Trophoblast cell (in vitro differentiated cells and primary cell): ENCODE measurements at regions not wholly inside any gene's neighbourhood (a gene's known extent, or its start where the extent isn't known, plus 50 kb on each side); places are given as distances from the start of the nearest gene placed in this dataset.
A peak's percentile ranks its signal among the peaks of the same experiment; 100 is the strongest.

Experiments used
- DNase-seq, 2 donors: peaks; one replicate each; pipeline ENCODE4 v3.0.0-alpha.2; 2016
- H2AFZ ChIP-seq: 2 replicates; pipeline ENCODE4 v1.6.1; 2013; ENCODE audit warnings: low read length, moderate library complexity, mild to moderate bottlenecking; ENCODE audit not compliant: insufficient read depth, poor library complexity
- H2AK5ac ChIP-seq: 2 replicates; pipeline ENCODE4 v1.6.1; 2013; ENCODE audit warnings: mild to moderate bottlenecking, low read length
- H2BK120ac ChIP-seq: 2 replicates; pipeline ENCODE4 v1.6.1; 2013; ENCODE audit warnings: low read length, mild to moderate bottlenecking, moderate library complexity; ENCODE audit not compliant: insufficient read depth, poor library complexity
- H2BK12ac ChIP-seq: 2 replicates; pipeline ENCODE4 v1.6.1; 2013; ENCODE audit warnings: mild to moderate bottlenecking, low read length, moderate library complexity
- H2BK5ac ChIP-seq: 2 replicates; pipeline ENCODE4 v1.6.1; 2013; ENCODE audit warnings: low read length, low read depth, moderate library complexity, mild to moderate bottlenecking; ENCODE audit not compliant: poor library complexity
- H3K14ac ChIP-seq: 2 replicates; pipeline ENCODE4 v1.6.1; 2013; ENCODE audit warnings: mild to moderate bottlenecking, low read length
- H3K18ac ChIP-seq: 2 replicates; pipeline ENCODE4 v1.6.1; 2013; ENCODE audit warnings: mild to moderate bottlenecking, low read length
- H3K23ac ChIP-seq: 2 replicates; pipeline ENCODE4 v1.6.1; 2013; ENCODE audit warnings: low read length
- H3K27ac ChIP-seq: 2 replicates; pipeline ENCODE4 v1.5.1; 2013; ENCODE audit warnings: low read depth, mild to moderate bottlenecking, inconsistent platforms, low read length, moderate library complexity
- H3K27me3 ChIP-seq: 2 replicates; pipeline ENCODE4 v1.6.1; 2013; ENCODE audit warnings: inconsistent platforms, mild to moderate bottlenecking, low read length, moderate library complexity; ENCODE audit not compliant: insufficient read depth
- H3K36me3 ChIP-seq, 2 experiments: 1 replicate in 1 of 2; 2 replicates in 1 of 2; pipeline ENCODE4 v1.6.1; 2013; ENCODE audit warnings: low read length in 2 of 2, mild to moderate bottlenecking in 2 of 2, moderate library complexity in 1 of 2; ENCODE audit not compliant: insufficient read depth in 2 of 2, control insufficient read depth in 1 of 2
- H3K4ac ChIP-seq: 2 replicates; pipeline ENCODE4 v1.6.1; 2013; ENCODE audit warnings: low read depth, mild to moderate bottlenecking, low read length, moderate library complexity
- H3K4me1 ChIP-seq, 2 experiments: 1 replicate in 1 of 2; 2 replicates in 1 of 2; pipeline ENCODE4 v1.6.1; 2013; ENCODE audit warnings: low read length in 2 of 2, mild to moderate bottlenecking in 2 of 2, moderate library complexity in 1 of 2; ENCODE audit not compliant: insufficient read depth in 2 of 2, control insufficient read depth in 1 of 2
- H3K4me2 ChIP-seq: 2 replicates; pipeline ENCODE4 v1.6.1; 2013; ENCODE audit warnings: inconsistent platforms, mild to moderate bottlenecking, low read length, moderate library complexity
- H3K4me3 ChIP-seq: 2 replicates; pipeline ENCODE4 v1.5.1; 2013; ENCODE audit warnings: mild to moderate bottlenecking, low read depth, low read length, inconsistent platforms
- H3K79me1 ChIP-seq: one replicate; pipeline ENCODE4 v1.6.1; 2013; ENCODE audit warnings: low read length
- H3K79me2 ChIP-seq: 2 replicates; pipeline ENCODE4 v1.6.1; 2013; ENCODE audit warnings: low read length, mild to moderate bottlenecking; ENCODE audit not compliant: control insufficient read depth, insufficient read depth, poor library complexity
- H3K9ac ChIP-seq: 2 replicates; pipeline ENCODE4 v1.6.1; 2013; ENCODE audit warnings: mild to moderate bottlenecking, low read length
- H3K9me3 ChIP-seq: 2 replicates; pipeline ENCODE4 v1.6.1; 2013; ENCODE audit warnings: low read depth, mild to moderate bottlenecking, control low read depth, inconsistent platforms, low read length; ENCODE audit not compliant: insufficient read depth
- H4K12ac ChIP-seq: 2 replicates; pipeline ENCODE4 v1.6.1; 2013; ENCODE audit warnings: low read depth, mild to moderate bottlenecking, low read length, moderate library complexity
- H4K8ac ChIP-seq: 2 replicates; pipeline ENCODE4 v1.6.1; 2013; ENCODE audit warnings: low read depth, mild to moderate bottlenecking, low read length, moderate library complexity
- H4K91ac ChIP-seq: one replicate; pipeline ENCODE4 v1.6.1; 2013; ENCODE audit warnings: low read depth, mild to moderate bottlenecking, low read length, moderate library complexity
- WGBS: extraction: QIAGEN DNeasy Blood & Tissue Kit; methylation state at CpG from one replicate; pipeline ENCODE4 v1.1.7; 2013; ENCODE audit warnings: missing lambda C conversion rate; ENCODE audit not compliant: insufficient read length, insufficient coverage; ENCODE audit errors: extremely low coverage; 5-methylcytosine and 5-hydroxymethylcytosine counted together

DNA sequence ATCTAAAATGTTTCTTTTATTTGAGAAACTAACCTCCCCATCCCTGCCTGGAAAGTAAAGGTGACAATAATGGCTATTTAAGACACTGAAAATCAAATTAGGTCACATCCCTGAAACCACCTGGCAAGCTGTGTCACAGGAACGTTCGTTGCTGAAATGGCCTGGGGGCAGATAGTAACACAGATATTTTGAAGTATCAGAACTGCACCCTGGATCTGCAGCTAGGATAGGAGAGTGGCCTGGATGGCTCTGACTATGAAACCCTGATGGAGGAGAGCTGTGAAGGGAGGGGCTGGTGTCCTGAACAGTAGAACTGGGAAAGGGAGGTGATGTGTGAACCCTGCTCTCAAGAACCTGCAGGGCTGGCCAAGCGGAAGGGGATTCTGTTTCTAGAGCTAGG lies 648.3 kb upstream of the CFAP20DC start:
- Histone ChIP-seq H3K4me1 (no peaks in the 10 kb centered on the region), H3K36me3 (no peaks in the 10 kb centered on the region), H4K12ac (no peak overlapping the region), H3K23ac (no peak overlapping the region), H3K9me3 (no peaks in the 10 kb centered on the region), H3K4me2 (no peak overlapping the region), H2BK5ac (no peak overlapping the region), H3K4ac (no peak overlapping the region), H2BK12ac (no peak overlapping the region), H4K8ac (no peak overlapping the region), H2AFZ (no peak overlapping the region), H2AK5ac (no peak overlapping the region), H2BK120ac (no peak overlapping the region), H3K79me2 (no peaks in the 10 kb centered on the region), H3K9ac (no peak overlapping the region), H3K14ac (no peak overlapping the region), H3K27ac (no peak overlapping the region), H4K91ac (no peak overlapping the region), H3K18ac (no peak overlapping the region), H3K4me3 (no peak overlapping the region), H3K79me1 (no peaks in the 10 kb centered on the region), H3K27me3 (no peaks in the 10 kb centered on the region)
- WGBS, result no CpG with 5 or more reads among the region's 3 CpGs
- DNase-seq, result peak; percentile 25 to 69

DNA sequence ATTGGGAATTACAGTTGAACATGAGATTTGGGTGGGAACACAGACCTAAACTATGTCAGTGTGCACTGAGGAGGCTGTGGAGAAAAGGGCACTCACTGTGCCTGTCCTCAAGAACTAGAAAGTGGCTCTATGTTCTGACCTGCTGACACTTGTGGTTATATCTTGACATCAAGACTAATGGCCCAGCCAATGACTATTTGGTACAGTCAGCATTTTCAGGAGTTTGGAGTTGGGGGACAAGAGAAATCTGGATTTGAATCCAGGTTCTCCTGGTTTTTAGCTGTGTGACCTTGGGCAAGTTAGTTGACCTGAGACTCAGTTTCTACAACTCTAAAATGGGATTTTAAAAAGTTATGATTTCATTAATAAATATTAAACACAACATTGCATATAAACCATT lies 647.0 kb upstream of the CFAP20DC start:
- H2BK5ac ChIP-seq, result no peak overlapping the region
- no peak overlapping the region for H4K12ac ChIP-seq
- no peaks in the 10 kb centered on the region for H3K27me3 ChIP-seq
- no peak overlapping the region for H2BK12ac ChIP-seq
- no peak overlapping the region for H2BK120ac ChIP-seq
- H3K9ac ChIP-seq, result no peak overlapping the region
- no peak overlapping the region for H3K27ac ChIP-seq
- no peak overlapping the region for H3K23ac ChIP-seq
- no peak overlapping the region for H2AFZ ChIP-seq
- DNase-seq, result no peak
- no peak overlapping the region for H4K8ac ChIP-seq
- H3K4me1 ChIP-seq, result no peaks in the 10 kb centered on the region
- H3K18ac ChIP-seq, result no peak overlapping the region
- no peaks in the 10 kb centered on the region for H3K79me1 ChIP-seq
- H3K79me2 ChIP-seq, result no peaks in the 10 kb centered on the region
- no peaks in the 10 kb centered on the region for H3K9me3 ChIP-seq
- no peak overlapping the region for H4K91ac ChIP-seq
- no peaks in the 10 kb centered on the region for H3K36me3 ChIP-seq
- no peak overlapping the region for H3K4me2 ChIP-seq
- H2AK5ac ChIP-seq, result no peak overlapping the region
- no peak overlapping the region for H3K4ac ChIP-seq
- no peak overlapping the region for H3K4me3 ChIP-seq
- H3K14ac ChIP-seq, result no peak overlapping the region

DNA sequence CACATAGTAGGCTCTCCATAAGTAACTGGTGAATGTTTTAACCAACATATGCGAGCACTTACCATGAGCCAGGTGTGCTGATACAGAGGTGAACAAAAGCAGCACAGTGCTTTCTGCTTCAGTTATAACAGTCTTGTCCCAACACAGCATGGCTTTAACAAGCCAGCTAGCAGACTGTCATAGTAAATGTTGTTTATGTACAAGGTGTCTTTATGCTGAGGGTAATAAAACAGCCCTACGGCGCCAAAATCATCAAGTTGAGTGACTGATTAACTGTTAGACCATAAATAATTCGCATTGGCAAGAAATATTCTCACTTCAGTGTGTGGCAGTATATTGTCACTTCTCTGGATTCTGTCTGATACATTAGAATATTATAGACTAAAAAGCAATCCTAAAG lies 646.0 kb upstream of the CFAP20DC start:
- Histone ChIP-seq H3K4me3 (no peak overlapping the region), H3K4me2 (no peak overlapping the region), H3K4me1 (no peaks in the 10 kb centered on the region), H2AK5ac (no peak overlapping the region), H2AFZ (no peak overlapping the region), H3K23ac (no peak overlapping the region), H3K14ac (no peak overlapping the region), H3K9ac (no peak overlapping the region), H3K36me3 (no peaks in the 10 kb centered on the region), H3K27me3 (no peaks in the 10 kb centered on the region), H3K4ac (no peak overlapping the region), H3K27ac (no peak overlapping the region), H4K12ac (no peak overlapping the region), H3K9me3 (no peaks in the 10 kb centered on the region), H2BK12ac (no peak overlapping the region), H3K18ac (no peak overlapping the region), H2BK5ac (no peak overlapping the region), H3K79me2 (no peaks in the 10 kb centered on the region), H3K79me1 (no peaks in the 10 kb centered on the region), H2BK120ac (no peak overlapping the region), H4K91ac (no peak overlapping the region), H4K8ac (no peak overlapping the region)
- no CpG with 5 or more reads among the region's 4 CpGs for WGBS
- no peak for DNase-seq

DNA sequence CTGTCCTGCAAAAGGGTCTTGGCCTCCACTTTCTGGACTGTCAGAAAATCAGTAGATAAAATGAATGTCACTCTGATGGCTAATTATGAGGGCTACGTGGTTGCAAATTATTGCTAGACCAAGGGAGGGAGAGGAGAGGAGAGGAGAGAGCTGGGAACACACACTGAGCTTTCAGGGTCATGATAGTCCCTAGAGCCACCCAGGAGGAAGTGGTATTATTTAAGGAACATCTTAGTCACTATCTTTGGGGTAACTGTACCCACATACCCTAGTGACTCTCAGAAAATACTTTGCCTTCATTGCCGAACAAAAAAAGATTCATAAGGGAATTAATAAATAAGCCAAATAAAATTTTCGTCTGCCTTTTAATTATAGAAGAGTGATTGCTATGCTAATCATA lies 642.3 kb upstream of the CFAP20DC start:
- Histone ChIP-seq H3K79me1 (no peaks in the 10 kb centered on the region), H3K4me3 (no peak overlapping the region), H3K27ac (no peak overlapping the region), H3K79me2 (no peaks in the 10 kb centered on the region), H3K9me3 (no peaks in the 10 kb centered on the region), H3K18ac (no peak overlapping the region), H4K8ac (no peak overlapping the region), H4K91ac (no peak overlapping the region), H4K12ac (no peak overlapping the region), H3K14ac (no peak overlapping the region), H3K9ac (no peak overlapping the region), H3K36me3 (no peaks in the 10 kb centered on the region), H3K4me2 (no peak overlapping the region), H3K4me1 (no peaks in the 10 kb centered on the region), H3K27me3 (no peaks in the 10 kb centered on the region), H2BK12ac (no peak overlapping the region), H2BK120ac (no peak overlapping the region), H2BK5ac (no peak overlapping the region), H2AK5ac (no peak overlapping the region), H3K4ac (no peak overlapping the region), H2AFZ (no peak overlapping the region), H3K23ac (no peak overlapping the region)
- no peak for DNase-seq
- no CpG with 5 or more reads among the region's 3 CpGs for WGBS

DNA sequence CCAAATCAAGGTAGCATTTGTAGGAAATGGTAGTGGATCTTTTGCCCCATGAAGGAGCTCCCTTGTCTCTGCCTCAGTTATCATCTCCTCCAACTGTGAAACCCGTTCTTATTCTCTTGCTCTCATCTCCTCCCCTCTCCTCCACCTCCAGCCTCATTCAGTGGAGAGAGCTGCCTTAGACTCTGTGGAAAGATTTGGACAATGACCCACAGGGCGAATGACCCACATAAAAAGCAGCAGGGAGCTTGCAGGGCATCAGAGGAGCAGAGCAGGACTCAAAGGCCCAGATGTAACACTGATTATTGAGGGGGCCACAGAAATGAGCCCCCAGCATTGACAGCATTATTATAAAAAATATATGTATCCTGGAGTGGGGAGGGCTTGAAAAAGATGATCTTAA lies 641.1 kb upstream of the CFAP20DC start:
- H3K4me3 ChIP-seq, result no peak overlapping the region
- H3K79me1 ChIP-seq, result no peaks in the 10 kb centered on the region
- no peak overlapping the region for H2AFZ ChIP-seq
- no peak overlapping the region for H3K4ac ChIP-seq
- H4K12ac ChIP-seq, result no peak overlapping the region
- H2BK120ac ChIP-seq, result no peak overlapping the region
- no peak overlapping the region for H3K23ac ChIP-seq
- H3K14ac ChIP-seq, result no peak overlapping the region
- no peaks in the 10 kb centered on the region for H3K27me3 ChIP-seq
- H3K18ac ChIP-seq, result no peak overlapping the region
- no peak overlapping the region for H3K27ac ChIP-seq
- H2AK5ac ChIP-seq, result no peak overlapping the region
- H3K4me1 ChIP-seq, result no peaks in the 10 kb centered on the region
- no peaks in the 10 kb centered on the region for H3K36me3 ChIP-seq
- H4K91ac ChIP-seq, result no peak overlapping the region
- H3K9me3 ChIP-seq, result no peaks in the 10 kb centered on the region
- WGBS, result no CpG with 5 or more reads among the region's 2 CpGs
- DNase-seq, result no peak
- no peaks in the 10 kb centered on the region for H3K79me2 ChIP-seq
- no peak overlapping the region for H4K8ac ChIP-seq
- no peak overlapping the region for H2BK5ac ChIP-seq
- H3K9ac ChIP-seq, result no peak overlapping the region
- H2BK12ac ChIP-seq, result no peak overlapping the region
- no peak overlapping the region for H3K4me2 ChIP-seq
